T-helper 1 cell (primary cell): ENCODE measurements at regions not wholly inside any gene's neighbourhood (a gene's known extent, or its start where the extent isn't known, plus 50 kb on each side); places are given as distances from the start of the nearest gene placed in this dataset.

Experiments used
- DNase-seq, 5 donors: peaks; one replicate each; pipeline ENCODE4 v3.0.0-alpha.2; 2012 to 2020

DNA sequence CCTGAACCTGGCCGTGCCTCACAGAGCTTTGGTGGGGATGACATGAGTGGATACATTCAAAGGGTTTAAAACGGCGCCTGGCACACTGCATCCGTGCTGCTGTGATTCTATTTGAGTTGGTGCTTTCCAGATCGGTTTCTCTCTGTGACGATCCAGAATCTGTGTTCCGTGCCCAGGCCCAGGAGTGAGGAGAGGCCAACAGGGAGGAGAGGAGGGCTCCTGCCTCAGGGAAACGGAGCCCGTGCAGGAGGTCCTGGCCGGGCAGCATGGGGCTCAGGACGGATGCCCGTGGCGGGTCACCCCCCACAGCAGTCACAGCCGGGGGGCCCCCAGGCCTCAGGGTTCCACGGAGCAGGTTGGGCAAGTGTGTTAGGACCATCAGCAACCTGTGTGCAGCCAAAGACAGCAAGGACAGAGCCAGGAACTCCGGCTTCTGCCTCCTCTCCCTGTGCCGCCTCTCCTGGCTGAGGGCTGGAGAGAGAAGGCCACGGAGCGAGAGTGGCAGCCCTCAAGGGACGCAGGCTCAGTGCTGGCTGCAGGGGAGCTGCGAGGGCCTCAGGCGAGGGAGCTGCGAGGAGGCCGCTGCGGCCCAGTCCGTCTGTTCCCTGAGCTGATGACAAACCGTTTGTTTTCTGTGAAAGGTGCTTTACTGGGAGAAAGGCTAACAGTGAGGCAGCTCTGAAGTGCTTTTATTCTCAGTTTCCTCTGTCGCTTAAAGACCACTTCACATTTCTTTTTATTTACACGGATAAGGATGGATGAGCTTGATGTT lies 99.3 kb downstream of the METRNL start:
- DNase-seq: no peak

DNA sequence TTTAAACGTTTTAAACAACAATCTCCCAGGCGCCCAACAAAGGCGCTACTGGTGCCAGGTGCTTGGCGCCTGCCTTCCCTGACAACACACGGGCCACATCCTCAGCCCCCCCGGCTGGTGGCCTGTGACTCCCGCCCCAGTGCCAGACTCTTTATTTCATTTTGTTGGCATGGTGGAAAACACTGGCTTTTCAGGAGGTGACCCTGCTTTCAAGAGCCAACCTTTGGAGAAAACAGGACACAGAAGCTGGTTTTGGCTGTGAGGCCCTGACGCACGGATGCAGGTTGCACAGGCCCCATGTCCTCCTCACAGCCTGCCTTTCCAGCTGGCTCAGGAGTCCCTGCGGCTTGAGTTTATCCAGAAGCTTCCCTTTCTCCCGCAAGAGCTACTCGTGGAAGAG lies 100.0 kb downstream of the METRNL start:
- no peak for DNase-seq

DNA sequence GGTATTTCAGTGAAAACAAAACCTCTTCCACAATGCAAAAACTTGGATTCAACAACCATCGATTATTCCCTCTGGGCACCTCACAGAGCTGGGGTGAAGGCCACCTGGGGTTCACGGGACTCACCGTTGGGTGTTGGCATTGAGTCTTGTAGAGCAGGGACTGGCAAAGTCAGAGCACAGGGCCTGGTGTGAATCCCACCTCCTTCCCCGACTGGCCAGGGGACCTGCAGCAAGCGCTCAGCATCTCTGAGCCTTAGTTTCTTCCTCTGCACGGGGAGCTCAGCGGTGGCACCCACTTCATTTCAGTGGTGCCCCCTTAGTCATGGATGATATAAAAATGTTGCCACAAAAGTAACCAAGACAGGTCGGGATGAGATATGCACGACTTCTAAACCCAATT lies 100.4 kb downstream of the METRNL start:
- no peak for DNase-seq

DNA sequence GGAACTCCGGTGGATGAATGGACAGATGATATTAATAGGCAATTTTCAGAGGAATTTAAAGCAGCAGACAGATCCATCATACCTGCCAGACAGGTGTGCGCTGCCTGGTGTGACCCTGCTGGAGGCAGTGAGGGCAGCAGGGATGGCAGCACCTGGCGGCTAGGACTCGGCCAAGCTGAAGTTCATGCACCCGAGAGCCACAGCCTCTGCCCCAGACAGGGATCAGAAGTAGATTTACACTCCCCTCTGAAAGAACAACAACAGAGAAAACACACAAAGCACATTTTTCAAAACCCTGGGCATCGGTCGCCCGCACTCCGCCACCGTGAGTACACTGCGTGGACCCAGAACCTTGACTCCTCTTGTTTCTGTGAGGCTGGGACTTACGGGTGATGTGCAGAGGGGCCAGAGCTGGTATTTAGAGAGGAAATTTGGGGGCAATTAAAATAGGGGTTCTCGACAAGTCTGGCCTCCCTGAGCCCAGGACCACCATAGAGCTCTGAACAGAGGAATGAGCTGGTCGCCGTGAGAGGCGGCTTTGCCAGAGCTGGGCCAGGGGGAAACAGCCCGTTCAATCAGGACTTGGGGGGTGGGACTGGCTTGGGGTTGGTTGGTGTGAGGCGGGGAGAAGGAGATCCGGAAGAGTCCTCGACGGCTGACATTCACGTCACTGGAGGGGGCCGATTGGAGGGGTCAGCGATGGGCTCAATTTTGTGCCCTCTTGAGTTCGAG lies 101.0 kb downstream of the METRNL start:
- no peak for DNase-seq

DNA sequence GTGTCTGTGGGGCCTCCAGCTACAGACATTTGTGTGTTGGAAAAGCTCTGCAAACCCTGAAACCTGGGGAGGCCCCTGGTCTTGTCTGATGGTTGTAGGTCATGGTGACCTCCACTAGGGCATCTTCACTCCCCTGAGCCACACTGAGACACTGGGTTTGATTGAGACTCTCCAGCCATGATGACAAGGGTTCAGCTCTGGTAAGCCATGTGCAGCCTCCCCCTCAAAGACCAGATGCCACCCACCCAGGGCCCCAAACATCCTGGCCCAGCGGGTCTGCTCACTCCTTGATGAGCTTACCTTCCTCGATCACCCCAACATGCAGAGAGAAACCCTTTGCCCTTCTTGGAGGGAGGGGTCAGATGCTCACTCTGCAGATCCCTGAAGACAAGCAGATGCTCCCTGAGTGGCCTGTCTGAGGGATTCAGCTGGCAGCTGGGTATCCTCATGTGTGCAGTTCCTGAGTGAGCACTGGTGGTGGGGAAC lies 101.6 kb downstream of the METRNL start:
- DNase-seq: no peak

DNA sequence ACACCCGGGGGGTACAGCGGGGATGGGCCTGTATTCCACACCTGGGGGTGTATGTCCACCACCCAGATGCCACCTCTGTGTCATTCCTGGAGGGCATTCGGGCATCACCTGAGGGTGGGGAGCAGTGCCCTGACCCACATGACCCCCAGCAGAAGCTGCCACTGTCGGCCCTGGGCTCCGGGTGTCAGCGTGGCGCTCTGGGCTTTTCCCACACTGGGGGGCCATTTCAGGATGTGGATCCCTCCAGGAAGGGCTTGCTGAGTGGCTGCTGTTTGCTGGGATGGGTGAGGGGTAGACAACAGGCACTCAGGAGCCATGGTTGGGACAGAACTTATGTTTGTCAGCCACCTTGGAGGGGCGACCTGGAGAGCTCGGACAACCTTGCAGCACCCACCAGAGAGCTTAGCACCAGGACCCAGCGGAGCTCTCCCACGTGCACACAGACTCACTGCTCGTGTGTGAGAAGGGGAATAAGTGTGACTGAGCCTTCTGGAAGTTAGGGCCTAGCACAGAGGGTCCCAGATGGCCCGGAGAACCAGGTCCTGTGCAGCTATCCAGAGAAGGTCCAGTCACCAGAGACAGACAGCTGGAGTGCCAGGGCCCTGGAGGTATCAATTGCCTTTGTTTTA lies 102.7 kb downstream of the METRNL start:
- DNase-seq: no peak

- DNase-seq: no peak
Measured at GRCh38 chr17:83182620-83183101, 103.3 kb downstream of the METRNL start.

DNA sequence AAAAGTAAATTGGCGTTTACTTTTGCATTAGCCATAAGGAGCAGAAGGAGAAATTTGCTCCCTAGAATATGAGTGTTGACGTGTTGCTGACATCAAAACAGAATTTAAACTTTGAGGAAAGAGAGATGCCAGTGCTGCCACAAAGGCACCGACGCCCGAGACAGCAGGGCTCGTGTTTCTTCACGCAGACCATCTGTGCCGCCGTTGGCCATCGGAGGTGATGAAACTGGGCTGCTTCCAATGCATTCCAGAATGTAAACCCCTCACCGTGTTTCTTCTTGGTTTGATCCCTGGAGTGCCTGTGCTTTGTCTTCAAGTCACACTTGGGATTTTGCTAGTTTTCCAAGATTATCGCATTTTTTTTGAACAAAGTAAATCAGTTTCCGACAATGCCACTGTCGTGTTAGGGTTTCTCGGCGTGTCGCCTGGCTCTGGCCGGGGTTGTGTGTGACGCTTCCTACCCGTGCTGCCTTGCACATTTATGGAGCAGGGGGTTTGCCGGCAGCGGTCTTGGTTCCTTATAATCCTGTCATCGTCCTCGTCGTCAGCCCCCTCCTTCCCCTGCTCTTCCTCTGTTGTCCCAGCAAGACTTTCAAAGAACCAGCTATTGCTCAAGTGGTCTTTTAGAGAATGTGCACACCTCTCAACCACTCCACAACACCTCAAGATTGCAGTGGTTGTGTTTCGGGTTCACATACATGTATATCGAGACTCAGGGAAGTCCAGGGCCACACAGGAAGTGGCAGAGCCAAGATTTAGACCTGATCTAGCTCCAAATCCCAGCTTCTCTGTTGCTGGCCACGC lies 103.9 kb downstream of the METRNL start:
- no peak for DNase-seq

DNA sequence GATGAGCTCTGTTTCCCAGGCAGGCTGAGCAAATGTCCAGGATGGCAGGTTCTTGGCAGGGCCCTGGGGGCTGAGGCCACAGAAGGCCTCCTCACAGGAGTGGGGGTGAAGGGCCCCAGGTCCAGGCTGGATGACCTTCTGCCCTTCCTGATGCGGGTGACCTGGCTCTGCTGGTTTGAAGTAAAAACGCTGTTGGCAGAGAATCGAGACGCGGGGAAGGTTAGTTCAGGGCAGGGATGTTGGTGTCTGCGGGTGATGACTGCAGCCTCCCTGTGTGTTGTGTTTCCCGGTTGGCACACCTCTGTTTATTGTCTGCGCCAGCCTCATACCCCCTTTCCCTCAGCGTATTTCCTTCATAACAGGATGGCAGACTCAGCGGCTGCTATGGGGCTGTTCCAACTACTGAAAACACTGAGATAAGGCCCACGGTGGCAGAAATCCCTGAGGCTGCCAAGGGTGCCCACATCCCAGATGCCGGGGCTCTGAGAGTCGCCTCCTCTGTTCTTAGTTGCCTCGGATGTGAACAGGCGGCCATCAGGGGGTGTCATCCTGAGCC lies 104.6 kb downstream of the METRNL start:
- DNase-seq: no peak

- no peak for DNase-seq
Measured at GRCh38 chr17:83185023-83186002, 105.9 kb downstream of the METRNL start.

DNA sequence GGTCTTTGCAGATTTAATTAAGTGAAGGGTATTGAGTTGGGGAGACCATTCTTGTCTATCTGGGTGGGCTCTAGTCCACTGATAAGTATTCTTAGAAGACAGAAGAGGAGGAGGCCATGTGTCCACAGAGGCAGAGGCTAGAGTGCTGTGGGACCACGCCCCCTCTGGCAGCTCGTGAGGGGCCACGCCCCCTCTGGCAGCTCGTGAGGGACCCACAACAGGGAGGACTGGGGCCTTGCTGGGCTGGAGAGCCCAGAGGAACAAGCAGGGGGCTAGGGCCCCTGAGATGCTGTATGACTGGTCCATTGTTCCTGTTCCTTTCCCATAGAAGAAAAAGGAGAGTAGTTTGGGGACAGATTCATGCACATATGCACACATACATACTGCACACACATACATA lies 106.8 kb downstream of the METRNL start:
- no peak for DNase-seq

DNA sequence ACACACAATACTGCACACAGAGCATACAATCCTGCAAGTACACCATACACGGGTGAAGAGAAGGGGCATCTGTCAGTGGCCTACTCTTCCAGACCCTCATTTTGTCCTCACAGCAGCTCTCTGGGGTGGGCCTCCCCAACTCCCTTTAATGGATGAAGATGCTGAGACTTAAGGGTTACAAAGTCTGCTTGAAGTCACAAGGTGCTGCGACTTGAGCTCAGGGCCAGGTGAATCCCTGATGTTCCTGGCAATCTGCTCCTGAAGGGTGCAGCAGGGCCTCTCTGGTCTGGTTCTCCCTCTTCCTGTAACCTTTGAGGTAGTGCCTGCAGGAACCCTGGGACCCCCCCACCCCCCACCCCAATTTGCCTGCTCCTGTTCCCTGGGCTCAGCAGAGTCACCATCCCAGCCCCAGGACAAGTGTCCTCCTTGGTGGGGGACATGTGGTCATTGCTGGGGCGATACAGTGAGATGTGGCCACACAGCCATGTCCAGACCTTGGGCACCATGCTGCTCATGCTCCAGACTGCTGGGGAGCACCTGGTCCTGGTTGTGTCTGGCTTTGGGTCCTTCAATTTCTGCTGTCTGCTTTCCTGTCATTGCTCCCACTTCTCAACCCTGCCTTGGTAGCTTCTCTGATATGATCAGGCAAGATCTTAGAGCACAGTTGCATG lies 107.5 kb downstream of the METRNL start:
- DNase-seq: no peak

DNA sequence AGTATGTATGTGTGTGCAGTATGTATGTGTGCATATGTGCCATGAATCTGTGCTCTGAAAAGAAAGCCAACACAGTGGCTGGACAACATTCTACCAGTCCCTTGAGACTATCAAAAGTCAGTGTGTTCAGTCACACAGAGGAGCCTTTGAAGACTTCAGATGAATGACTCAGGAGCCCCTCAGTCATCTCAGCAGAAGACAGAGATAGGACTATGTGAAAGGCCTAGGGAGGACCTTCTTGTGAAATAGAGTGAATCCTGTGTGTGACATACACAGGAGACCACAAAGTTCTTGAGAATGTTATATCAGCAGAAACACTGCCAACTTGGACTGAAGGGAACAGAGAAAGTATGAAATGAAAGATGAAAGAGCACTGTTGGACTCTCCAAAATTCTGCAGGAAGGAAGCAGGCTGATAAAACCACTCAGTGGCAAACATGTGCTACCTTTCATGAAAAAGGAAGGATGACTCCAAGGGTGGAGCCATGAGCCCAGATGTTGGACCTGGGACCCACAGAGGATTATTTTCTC lies 108.4 kb downstream of the METRNL start:
- DNase-seq: no peak

- no peak for DNase-seq
Measured at GRCh38 chr17:83189044-83190003, 109.9 kb downstream of the METRNL start.

DNA sequence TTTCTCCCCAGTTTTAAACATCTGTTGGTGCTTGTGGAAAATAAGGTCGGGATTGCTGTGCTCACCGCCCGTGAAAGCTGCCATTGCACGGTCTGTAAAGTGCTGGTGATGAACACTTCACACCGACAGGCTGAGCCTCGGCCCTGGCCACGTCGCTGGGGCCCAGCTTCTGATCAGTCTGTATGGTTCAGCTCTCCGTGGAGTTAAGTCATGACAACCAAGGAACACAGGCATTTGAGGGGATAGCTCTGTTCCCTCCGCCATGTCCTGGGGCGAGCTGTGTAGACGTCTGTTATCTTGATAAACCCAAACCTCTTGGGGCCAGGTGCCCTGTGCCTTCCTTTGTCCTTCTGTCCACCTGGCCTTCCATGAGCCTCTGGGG lies 110.6 kb downstream of the METRNL start:
- DNase-seq: no peak

DNA sequence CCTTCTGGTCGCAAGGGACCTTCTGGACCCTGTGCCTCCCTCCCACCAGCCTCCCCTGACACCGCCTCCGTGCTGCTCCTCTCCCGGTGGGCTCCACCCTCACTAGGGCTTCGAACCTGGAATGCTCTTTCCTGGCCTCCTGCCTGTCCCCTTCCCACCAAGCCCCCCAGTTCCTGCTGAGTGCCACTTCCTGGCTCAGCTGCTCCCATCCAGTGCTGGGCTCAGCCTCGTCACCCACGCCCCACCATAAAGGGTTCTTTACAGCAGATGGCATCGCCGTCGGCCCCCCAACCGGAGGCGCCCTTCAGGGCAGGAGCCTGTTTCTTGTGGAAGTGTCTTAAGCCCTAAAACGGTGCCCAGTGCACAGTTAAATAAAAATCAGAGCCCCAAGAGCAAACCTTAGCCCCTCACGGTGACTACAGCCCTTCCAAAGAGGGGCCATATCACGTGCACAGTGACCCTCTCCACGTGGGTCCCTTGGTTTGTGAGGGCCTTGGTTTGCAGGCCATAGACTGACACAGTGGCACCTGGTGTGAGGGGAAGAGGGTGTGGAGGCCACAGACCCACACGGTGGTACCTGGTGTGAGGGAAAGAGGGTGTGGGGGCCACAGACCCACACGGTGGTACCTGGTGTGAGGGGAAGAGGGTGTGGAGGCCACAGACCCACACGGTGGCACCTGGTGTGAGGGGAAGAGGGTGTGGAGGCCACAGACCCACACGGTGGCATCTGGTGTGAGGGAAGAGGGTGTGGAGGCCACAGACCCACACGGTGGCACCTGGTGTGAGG lies 111.4 kb downstream of the METRNL start:
- DNase-seq: no peak

- no peak for DNase-seq
Measured at GRCh38 chr17:83191388-83192160, 112.2 kb downstream of the METRNL start.
